PC-9 (cell line): ENCODE measurements at regions not wholly inside any gene's neighbourhood (a gene's known extent, or its start where the extent isn't known, plus 50 kb on each side); places are given as distances from the start of the nearest gene placed in this dataset.
A peak's percentile ranks its signal among the peaks of the same experiment; 100 is the strongest.

Source experiments
- BruUV-seq: library from RNA; stranded (reverse); fragments of 400-500 nt; replicated peaks from 2 replicates; lab custom pipeline; 2021; lab: Mats Ljungman, UMichigan
- CTCF ChIA-PET: fragments of 300-600 bp; sonication (Branson Sonifier 250); formaldehyde crosslinking; loops from one replicate; lab custom pipeline; 2022; ENCODE audit warnings: antibody characterized with exemption; lab: Charles Lee
- POLR2A ChIA-PET: fragments of 300-600 bp; sonication (Branson Sonifier 250); formaldehyde crosslinking; loops from one replicate; lab custom pipeline; 2022; ENCODE audit warnings: antibody characterized with exemption; ENCODE audit not compliant: unreplicated experiment; lab: Charles Lee
- DNase-seq, 2 experiments: peaks; one replicate each; pipeline versions ENCODE4 v3.0.0 to v3.0.0-alpha.2; 2015 to 2022; ENCODE audit warnings: mixed read lengths in 1 of 2
- H2AFZ ChIP-seq: fragments of 200-600 bp; sonication (generic); 2 replicates; pipeline ENCODE4 v1.8.1; 2017; ENCODE audit warnings: antibody characterized with exemption
- H3F3A ChIP-seq: fragments of 200-600 bp; sonication (generic); 2 replicates; pipeline ENCODE4 v1.8.1; 2017; ENCODE audit warnings: antibody characterized with exemption, mild to moderate bottlenecking, low read depth; ENCODE audit not compliant: insufficient read depth
- H3K27ac ChIP-seq: fragments of 200-600 bp; sonication (generic); 2 replicates; pipeline ENCODE4 v1.6.1; 2016; ENCODE audit warnings: mixed run types
- H3K27me3 ChIP-seq: fragments of 200-600 bp; sonication (generic); 2 replicates; pipeline ENCODE4 v1.6.1; 2016; ENCODE audit warnings: low read depth, mixed run types; ENCODE audit not compliant: insufficient read depth
- H3K36me3 ChIP-seq: fragments of 200-600 bp; sonication (generic); 2 replicates; pipeline ENCODE4 v1.6.1; 2016; ENCODE audit warnings: low read depth, mixed run types
- H3K4me1 ChIP-seq: fragments of 200-600 bp; sonication (generic); replicated peaks from 2 replicates; pipeline ENCODE4 v1.6.1; 2016; ENCODE audit warnings: mixed run types; ENCODE audit not compliant: insufficient read depth
- H3K4me2 ChIP-seq: fragments of 200-600 bp; sonication (generic); 2 replicates; pipeline ENCODE4 v1.6.1; 2017; ENCODE audit warnings: mixed run types
- H3K4me3 ChIP-seq: fragments of 200-600 bp; sonication (generic); 2 replicates; pipeline ENCODE4 v1.6.1; 2016; ENCODE audit warnings: mixed run types
- H3K79me2 ChIP-seq: fragments of 200-600 bp; sonication (generic); 2 replicates; pipeline ENCODE4 v1.6.1; 2017; ENCODE audit warnings: low read depth, mixed run types
- H3K9me2 ChIP-seq: fragments of 200-600 bp; sonication (generic); 2 replicates; pipeline ENCODE4 v1.8.1; 2017; ENCODE audit warnings: mild to moderate bottlenecking; ENCODE audit not compliant: insufficient read depth
- H3K9me3 ChIP-seq: fragments of 200-600 bp; sonication (generic); 2 replicates; pipeline ENCODE4 v1.8.1; 2016; ENCODE audit warnings: low read depth; ENCODE audit not compliant: insufficient read depth
- H4K20me1 ChIP-seq: fragments of 200-600 bp; sonication (generic); 2 replicates; pipeline ENCODE4 v1.8.1; 2017; ENCODE audit not compliant: insufficient read depth
- EZH2 ChIP-seq: fragments of 200-600 bp; sonication (generic); IDR thresholded peaks from 2 replicates; pipeline ENCODE4 v1.8.0; 2017; ENCODE audit warnings: antibody characterized with exemption, low read depth
- intact Hi-C: fragments of 100-400 bp; cut with micrococcal nuclease; formaldehyde crosslinking; loops from one replicate; pipeline ENCODE4 v1.10.0; 2022; ENCODE audit not compliant: unreplicated experiment
- TF ChIP-seq, protein P1 (sequence below): fragments of 200-600 bp; sonication (generic); conservative IDR thresholded peaks from 2 replicates; pipeline ENCODE4 v1.6.1; 2017; ENCODE audit warnings: mixed run types, antibody characterized with exemption, mild to moderate bottlenecking, moderate library complexity

DNA sequence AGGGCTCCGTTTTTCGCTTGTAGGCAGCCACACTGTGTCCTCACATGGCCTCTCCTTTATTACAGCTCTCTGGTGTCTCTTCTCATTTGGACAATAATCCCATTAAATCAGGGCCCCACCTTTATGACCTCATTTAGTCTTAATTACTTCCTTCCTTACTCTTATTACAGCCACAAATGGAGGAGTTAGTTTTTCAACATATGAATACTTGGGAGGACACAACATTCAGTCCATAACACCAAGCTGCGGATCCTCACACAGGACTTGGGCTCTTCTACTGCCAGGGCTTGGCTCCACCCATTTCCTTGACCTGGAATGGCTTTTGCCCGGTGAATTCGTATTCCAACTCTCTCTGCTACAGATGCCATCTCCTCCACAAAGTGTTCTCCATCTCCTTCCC is 74.3 kb upstream of the SLC7A14 start:
- no peaks in the 10 kb centered on the region for H3K27me3 ChIP-seq
- no peaks in the 10 kb centered on the region for H3K4me1 ChIP-seq
- CTCF ChIA-PET, result no interaction called here
- TF ChIP-seq EZH2, result no peak
- no peak overlapping the region for H3K4me3 ChIP-seq
- H2AFZ ChIP-seq, result no peak overlapping the region
- intact Hi-C loops, result no loop called here
- peak in 1 of 2 experiments; percentile 23 for DNase-seq
- H3K9me2 ChIP-seq, result no peaks in the 10 kb centered on the region
- POLR2A ChIA-PET, result no interaction called here
- H3K9me3 ChIP-seq, result no peaks in the 10 kb centered on the region
- no peak overlapping the region for H3K4me2 ChIP-seq
- H3F3A ChIP-seq, result no peaks in the 10 kb centered on the region
- BruUV-seq, result no TSS peak
- H3K79me2 ChIP-seq, result no peaks in the 10 kb centered on the region
- no peak overlapping the region for H3K27ac ChIP-seq
- no peaks in the 10 kb centered on the region for H4K20me1 ChIP-seq
- no peaks in the 10 kb centered on the region for H3K36me3 ChIP-seq

DNA sequence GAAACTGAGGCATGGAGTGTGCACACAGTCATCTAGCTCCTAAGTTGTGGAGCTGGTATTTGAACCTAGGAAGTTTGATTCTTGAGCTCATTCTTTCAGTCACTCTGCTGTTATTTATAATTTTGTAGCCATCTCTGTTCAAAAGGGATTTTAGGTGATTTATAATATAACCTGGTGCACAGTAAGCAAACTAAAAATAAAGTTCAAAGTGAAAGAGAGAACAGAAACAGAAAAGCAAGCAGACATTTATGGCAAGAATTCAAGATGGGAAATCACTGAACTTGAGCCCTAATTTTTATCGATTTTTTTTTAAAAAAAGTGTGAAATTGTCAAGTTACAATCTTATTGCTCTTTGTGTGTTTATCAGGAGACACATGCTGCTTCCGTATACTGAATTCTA is 71.4 kb upstream of the SLC7A14 start:
- Histone ChIP-seq H4K20me1 (no peaks in the 10 kb centered on the region), H3K27ac (no peak overlapping the region), H3K4me1 (no peaks in the 10 kb centered on the region), H3K79me2 (no peaks in the 10 kb centered on the region), H3K9me2 (no peaks in the 10 kb centered on the region; the same call in 1 of the 2 replicates), H3K36me3 (no peaks in the 10 kb centered on the region), H2AFZ (no peak overlapping the region), H3K4me3 (no peak overlapping the region), H3K27me3 (no peaks in the 10 kb centered on the region), H3K4me2 (no peak overlapping the region), H3F3A (no peaks in the 10 kb centered on the region), H3K9me3 (no peaks in the 10 kb centered on the region)
- ChIA-PET POLR2A (interaction anchor here (0.6 kb wide), 1 partner anchor 158 kb away, joined by 3 read pairs; no protein-coding TSS in a partner anchor), CTCF (no interaction called here)
- intact Hi-C loops, result no loop called here
- BruUV-seq, result no TSS peak
- DNase-seq, result no peak
- TF ChIP-seq EZH2, result no peak
- TF ChIP-seq, protein P1, sequence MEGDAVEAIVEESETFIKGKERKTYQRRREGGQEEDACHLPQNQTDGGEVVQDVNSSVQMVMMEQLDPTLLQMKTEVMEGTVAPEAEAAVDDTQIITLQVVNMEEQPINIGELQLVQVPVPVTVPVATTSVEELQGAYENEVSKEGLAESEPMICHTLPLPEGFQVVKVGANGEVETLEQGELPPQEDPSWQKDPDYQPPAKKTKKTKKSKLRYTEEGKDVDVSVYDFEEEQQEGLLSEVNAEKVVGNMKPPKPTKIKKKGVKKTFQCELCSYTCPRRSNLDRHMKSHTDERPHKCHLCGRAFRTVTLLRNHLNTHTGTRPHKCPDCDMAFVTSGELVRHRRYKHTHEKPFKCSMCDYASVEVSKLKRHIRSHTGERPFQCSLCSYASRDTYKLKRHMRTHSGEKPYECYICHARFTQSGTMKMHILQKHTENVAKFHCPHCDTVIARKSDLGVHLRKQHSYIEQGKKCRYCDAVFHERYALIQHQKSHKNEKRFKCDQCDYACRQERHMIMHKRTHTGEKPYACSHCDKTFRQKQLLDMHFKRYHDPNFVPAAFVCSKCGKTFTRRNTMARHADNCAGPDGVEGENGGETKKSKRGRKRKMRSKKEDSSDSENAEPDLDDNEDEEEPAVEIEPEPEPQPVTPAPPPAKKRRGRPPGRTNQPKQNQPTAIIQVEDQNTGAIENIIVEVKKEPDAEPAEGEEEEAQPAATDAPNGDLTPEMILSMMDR, result no peak

DNA sequence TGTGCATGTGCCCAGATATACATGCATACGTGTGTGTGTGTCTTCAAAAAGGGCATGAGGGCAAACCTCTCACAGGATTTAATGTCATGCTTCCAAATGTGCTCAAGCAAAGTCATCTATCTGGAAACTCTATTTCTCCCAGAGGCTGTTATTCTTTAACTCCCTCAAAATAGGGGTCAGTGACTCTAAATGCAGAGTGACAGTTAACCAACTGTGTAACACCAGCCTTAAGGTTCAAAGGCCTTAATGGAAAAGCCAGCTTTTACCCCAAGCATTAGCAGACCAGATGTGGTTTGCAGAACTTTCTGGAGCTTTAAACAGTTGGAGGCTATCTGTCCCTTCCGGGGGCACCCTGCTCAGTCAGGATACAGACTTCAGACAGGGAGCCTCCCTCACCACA is 70.4 kb upstream of the SLC7A14 start:
- H3K27me3 ChIP-seq, result no peaks in the 10 kb centered on the region
- no peak overlapping the region for H3K4me3 ChIP-seq
- no peak for TF ChIP-seq EZH2
- TF ChIP-seq, protein P1, result no peak
- no peaks in the 10 kb centered on the region for H3K36me3 ChIP-seq
- peak in 1 of 2 experiments; percentile 27 for DNase-seq
- ChIA-PET CTCF (no interaction called here), POLR2A (no interaction called here)
- H2AFZ ChIP-seq, result no peak overlapping the region
- no peaks in the 10 kb centered on the region for H3K9me3 ChIP-seq
- H3F3A ChIP-seq, result no peaks in the 10 kb centered on the region
- H3K79me2 ChIP-seq, result no peaks in the 10 kb centered on the region
- H4K20me1 ChIP-seq, result no peaks in the 10 kb centered on the region
- no TSS peak for BruUV-seq
- no peaks in the 10 kb centered on the region for H3K4me1 ChIP-seq
- no peak overlapping the region for H3K27ac ChIP-seq
- no peak overlapping the region for H3K4me2 ChIP-seq
- intact Hi-C loops, result no loop called here
- H3K9me2 ChIP-seq, result no peaks in the 10 kb centered on the region; the same call in 1 of the 2 replicates

DNA sequence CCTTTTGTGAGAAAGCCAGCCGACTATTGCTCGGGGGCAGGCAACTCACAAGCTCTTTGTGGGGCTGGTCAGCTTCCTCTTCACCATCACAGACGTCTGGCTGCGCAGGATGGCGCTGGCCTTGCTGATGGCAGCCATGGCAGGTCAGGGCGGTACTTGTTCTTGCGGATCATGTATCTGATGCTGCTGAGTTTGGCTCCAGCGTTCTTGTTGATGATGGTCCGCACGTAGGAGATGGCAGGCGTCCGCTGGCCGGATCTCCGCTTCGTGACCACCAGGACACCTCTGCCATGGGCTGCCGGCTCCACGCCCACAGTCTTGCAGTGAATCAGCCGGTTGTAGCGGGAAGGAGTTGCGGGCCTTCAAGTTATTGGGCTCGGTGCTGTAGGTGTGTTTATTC is 67.9 kb upstream of the SLC7A14 start:
- no peak for TF ChIP-seq EZH2
- TF ChIP-seq, protein P1, result no peak
- H3K79me2 ChIP-seq, result no peaks in the 10 kb centered on the region
- ChIA-PET POLR2A (interaction anchor here (0.5 kb wide), 1 partner anchor 332 kb away, joined by 8 read pairs; no protein-coding TSS in a partner anchor), CTCF (no interaction called here)
- no peak overlapping the region for H2AFZ ChIP-seq
- no peak overlapping the region for H3K4me2 ChIP-seq
- H3F3A ChIP-seq, result no peaks in the 10 kb centered on the region
- H3K4me1 ChIP-seq, result no peaks in the 10 kb centered on the region
- no peak overlapping the region for H3K27ac ChIP-seq
- no peaks in the 10 kb centered on the region for H3K9me3 ChIP-seq
- DNase-seq, result no peak
- intact Hi-C loops, result no loop called here
- no peak overlapping the region for H3K4me3 ChIP-seq
- H3K9me2 ChIP-seq, result no peaks in the 10 kb centered on the region; the same call in 1 of the 2 replicates
- no peaks in the 10 kb centered on the region for H3K36me3 ChIP-seq
- H3K27me3 ChIP-seq, result no peaks in the 10 kb centered on the region
- no peaks in the 10 kb centered on the region for H4K20me1 ChIP-seq
- BruUV-seq, result no TSS peak
